Small intestine (tissue), 7 donors: ENCODE measurements at regions not wholly inside any gene's neighbourhood (a gene's known extent, or its start where the extent isn't known, plus 50 kb on each side); places are given as distances from the start of the nearest gene placed in this dataset.

ENCODE experiments used
- DNase-seq, 2 donors: peaks; one replicate each; pipeline versions ENCODE4 v3.0.0 to v3.0.0-alpha.2; 2013
- FAIRE-seq: peaks from 2 replicates; lab custom pipeline; 2012; peaks lifted over from hg19 to GRCh38; lab: Jason Lieb, UNC
- H3K27ac ChIP-seq, 3 donors: one replicate each; pipeline ENCODE4 v1.5.1; 2013; ENCODE audit warnings: low read length in 2 of 3, mild to moderate bottlenecking in 2 of 3, control low read depth in 1 of 3, inconsistent platforms in 1 of 3, low read depth in 1 of 3, moderate library complexity in 1 of 3
- H3K27me3 ChIP-seq, 3 donors: one replicate each; pipeline ENCODE4 v1.6.1; 2013; ENCODE audit warnings: low read length in 3 of 3, inconsistent platforms in 1 of 3; ENCODE audit not compliant: control insufficient read depth in 3 of 3, insufficient read depth in 3 of 3
- H3K36me3 ChIP-seq, 3 donors: one replicate each; pipeline ENCODE4 v1.6.1; 2013; ENCODE audit warnings: low read length in 3 of 3, inconsistent platforms in 1 of 3, low read depth in 1 of 3, mild to moderate bottlenecking in 1 of 3, moderate library complexity in 1 of 3; ENCODE audit not compliant: control insufficient read depth in 3 of 3, insufficient read depth in 2 of 3
- H3K4me1 ChIP-seq, 3 donors: one replicate each; pipeline ENCODE4 v1.6.1; 2013; ENCODE audit warnings: low read length in 2 of 3, inconsistent platforms in 1 of 3, low read depth in 1 of 3, mild to moderate bottlenecking in 1 of 3, moderate library complexity in 1 of 3; ENCODE audit not compliant: control insufficient read depth in 3 of 3, insufficient read depth in 2 of 3
- H3K4me3 ChIP-seq, 3 donors: one replicate each; pipeline ENCODE4 v1.5.1; 2013; ENCODE audit warnings: low read length in 3 of 3, control low read depth in 1 of 3, inconsistent platforms in 1 of 3, low read depth in 1 of 3, mild to moderate bottlenecking in 1 of 3, moderate library complexity in 1 of 3
- H3K9me3 ChIP-seq, 2 donors: one replicate each; pipeline ENCODE4 v1.6.1; 2013; ENCODE audit warnings: low read depth in 1 of 2, low read length in 1 of 2; ENCODE audit not compliant: control insufficient read depth in 2 of 2, insufficient read depth in 1 of 2
- WGBS, 3 donors: extraction: QIAGEN DNeasy Blood & Tissue Kit; methylation state at CpG; one replicate each; pipeline ENCODE4 v1.1.7; 2013; 5-methylcytosine and 5-hydroxymethylcytosine counted together
- donor health status: healthy with polysubstance abuse.
- donor health status: control.
- donor health status: control.
- donor health status: Bipolar disorder and iron deficiency.
- donor health status: healthy.

GRCh38 chr16:63735456-63735855, 1386.4 kb downstream of the CDH11 start:
- FAIRE-seq, result no peak
- no peak overlapping the region for H3K4me3 ChIP-seq

DNA sequence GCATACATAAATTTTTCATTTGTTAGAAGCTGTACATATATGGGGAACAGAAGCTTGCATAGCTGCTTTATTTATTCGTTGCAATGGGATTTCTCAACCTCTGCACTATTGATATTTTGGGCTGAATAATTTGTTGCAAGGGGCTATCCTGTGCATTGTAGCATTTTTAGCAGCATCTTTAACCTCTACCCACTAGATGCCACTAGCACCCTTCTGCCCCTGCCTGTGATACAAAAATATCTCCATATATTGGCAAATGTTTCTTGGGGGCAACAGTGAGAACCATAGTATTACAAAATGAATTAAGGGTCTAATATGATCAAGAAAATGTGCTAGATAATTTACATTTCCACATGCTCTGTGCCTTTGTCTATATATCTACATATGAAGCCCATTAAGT, 1401.0 kb downstream of the CDH11 start:
- DNase-seq, result no peak
- Histone ChIP-seq H3K27ac (no peak overlapping the region), H3K36me3 (no peaks in the 10 kb centered on the region), H3K27me3 (no peaks in the 10 kb centered on the region), H3K4me3 (no peak overlapping the region), H3K4me1 (no peaks in the 10 kb centered on the region), H3K9me3 (no peaks in the 10 kb centered on the region)
- WGBS, 3 donors, result 52 to 64% (median 52%) methylated on average over 1 of the region's 1 CpG
- no peak for FAIRE-seq

More at GRCh38 chr16:63735456-63735855, 1386.4 kb downstream of the CDH11 start:
- Histone ChIP-seq H3K4me1 (no peaks in the 10 kb centered on the region), H3K27ac (no peak overlapping the region), H3K9me3 (no peaks in the 10 kb centered on the region), H3K36me3 (no peaks in the 10 kb centered on the region), H3K27me3 (no peaks in the 10 kb centered on the region)
- 53 to 72% (median 65%) methylated on average over 1 of the region's 1 CpG for WGBS, 3 donors
- peak in 1 of 2 donors; percentile 10 for DNase-seq

- DNase-seq (peak; percentile 46 to 91), FAIRE-seq (no peak)
- WGBS, 3 donors, result 20 to 71% (median 42%) methylated on average over 10 of the region's 10 CpGs
- Histone ChIP-seq H3K9me3 (no peaks in the 10 kb centered on the region), H3K27me3 (no peaks in the 10 kb centered on the region), H3K36me3 (no peaks in the 10 kb centered on the region), H3K4me1 (no peaks in the 10 kb centered on the region), H3K27ac (no peak overlapping the region), H3K4me3 (no peak overlapping the region)
These were observed 1401.9 kb downstream of the CDH11 start for GRCh38 chr16:63719926-63720325.

DNA sequence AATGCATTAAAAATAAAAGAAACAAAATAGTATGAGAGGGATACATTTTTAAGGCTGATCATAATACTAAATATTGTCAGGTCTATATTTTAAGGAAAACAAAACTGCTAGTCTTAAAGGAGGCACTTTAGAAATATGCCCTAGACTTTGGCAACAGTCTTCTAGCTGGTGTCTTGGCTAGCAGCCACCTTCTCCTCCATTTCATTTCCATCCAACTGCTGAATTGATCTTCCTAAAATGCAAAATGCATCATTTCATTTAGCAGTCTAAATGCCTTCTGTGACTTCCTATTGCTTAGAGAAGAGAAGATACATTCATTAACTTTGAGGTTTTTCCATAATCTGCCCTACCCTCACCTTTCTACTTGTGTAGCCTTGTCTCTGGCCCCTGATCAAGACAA, 1404.1 kb downstream of the CDH11 start:
- Histone ChIP-seq H3K36me3 (no peaks in the 10 kb centered on the region), H3K27ac (no peak overlapping the region), H3K9me3 (no peaks in the 10 kb centered on the region), H3K27me3 (no peaks in the 10 kb centered on the region), H3K4me3 (no peak overlapping the region), H3K4me1 (no peaks in the 10 kb centered on the region)
- no peak for DNase-seq
- FAIRE-seq, result no peak

DNA sequence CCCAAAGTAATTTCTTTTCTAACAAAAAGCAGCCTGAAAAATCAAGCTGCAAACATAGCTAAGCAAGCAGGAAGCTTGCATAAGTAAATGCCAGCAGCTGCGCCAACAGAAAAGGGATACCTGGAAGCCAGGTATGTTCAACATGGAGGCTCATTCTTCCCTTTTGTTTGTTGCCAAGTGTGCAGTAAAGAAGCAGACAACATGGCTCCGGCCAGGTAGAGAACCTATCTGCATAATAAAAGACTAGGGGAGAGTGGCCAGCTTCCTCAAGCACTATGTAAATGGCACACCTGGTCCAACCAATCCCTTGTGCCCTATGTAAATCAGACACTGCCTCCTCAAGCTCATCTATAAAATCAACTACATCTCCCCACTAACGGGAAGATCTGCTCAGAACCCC, 1407.0 kb downstream of the CDH11 start:
- FAIRE-seq (no peak), DNase-seq (no peak)
- no peaks in the 10 kb centered on the region for H3K27me3 ChIP-seq
- no peaks in the 10 kb centered on the region for H3K4me1 ChIP-seq
- H3K27ac ChIP-seq, result no peak overlapping the region
- 76 to 87% (median 80%) methylated on average over 3 of the region's 3 CpGs for WGBS, 3 donors
- H3K36me3 ChIP-seq, result no peaks in the 10 kb centered on the region
- H3K4me3 ChIP-seq, result no peak overlapping the region
- H3K9me3 ChIP-seq, result no peaks in the 10 kb centered on the region

- WGBS, 3 donors, result 85 to 96% (median 95%) methylated on average over 1 of the region's 1 CpG
- H3K4me1 ChIP-seq, result no peaks in the 10 kb centered on the region
- H3K36me3 ChIP-seq, result no peaks in the 10 kb centered on the region
- H3K27ac ChIP-seq, result no peak overlapping the region
- FAIRE-seq, result no peak
- H3K27me3 ChIP-seq, result no peaks in the 10 kb centered on the region
- H3K4me3 ChIP-seq, result no peak overlapping the region
- H3K9me3 ChIP-seq, result no peaks in the 10 kb centered on the region
- no peak for DNase-seq
These were observed 1409.1 kb downstream of the CDH11 start for GRCh38 chr16:63712725-63713124.

DNA sequence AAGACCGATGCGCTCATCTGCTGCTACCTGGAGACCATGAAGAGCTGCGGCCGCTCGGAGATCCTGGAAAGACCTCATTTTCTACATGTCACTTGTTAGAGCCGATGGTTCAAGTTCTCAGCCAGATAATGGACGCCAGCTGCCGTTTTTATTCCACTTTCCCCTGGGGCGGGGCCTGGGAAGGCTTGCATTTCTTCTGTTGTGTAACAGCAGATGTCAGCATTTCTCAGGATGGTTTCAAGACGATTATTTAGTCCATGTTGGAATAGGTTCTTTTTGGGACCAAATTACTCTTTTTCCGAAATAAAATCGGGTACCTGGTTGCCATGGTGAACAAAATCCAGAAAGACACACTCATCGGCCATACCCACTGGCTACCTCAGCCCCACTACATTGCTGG, 1418.3 kb downstream of the CDH11 start:
- no peaks in the 10 kb centered on the region for H3K36me3 ChIP-seq
- H3K9me3 ChIP-seq, result no peaks in the 10 kb centered on the region
- no peaks in the 10 kb centered on the region for H3K27me3 ChIP-seq
- H3K4me3 ChIP-seq, result no peak overlapping the region
- H3K4me1 ChIP-seq, result no peaks in the 10 kb centered on the region
- DNase-seq, result peak in 1 of 2 donors; percentile 34
- 45 to 84% (median 56%) methylated on average over 13 of the region's 13 CpGs for WGBS, 3 donors
- no peak overlapping the region for H3K27ac ChIP-seq
- FAIRE-seq, result no peak

DNA sequence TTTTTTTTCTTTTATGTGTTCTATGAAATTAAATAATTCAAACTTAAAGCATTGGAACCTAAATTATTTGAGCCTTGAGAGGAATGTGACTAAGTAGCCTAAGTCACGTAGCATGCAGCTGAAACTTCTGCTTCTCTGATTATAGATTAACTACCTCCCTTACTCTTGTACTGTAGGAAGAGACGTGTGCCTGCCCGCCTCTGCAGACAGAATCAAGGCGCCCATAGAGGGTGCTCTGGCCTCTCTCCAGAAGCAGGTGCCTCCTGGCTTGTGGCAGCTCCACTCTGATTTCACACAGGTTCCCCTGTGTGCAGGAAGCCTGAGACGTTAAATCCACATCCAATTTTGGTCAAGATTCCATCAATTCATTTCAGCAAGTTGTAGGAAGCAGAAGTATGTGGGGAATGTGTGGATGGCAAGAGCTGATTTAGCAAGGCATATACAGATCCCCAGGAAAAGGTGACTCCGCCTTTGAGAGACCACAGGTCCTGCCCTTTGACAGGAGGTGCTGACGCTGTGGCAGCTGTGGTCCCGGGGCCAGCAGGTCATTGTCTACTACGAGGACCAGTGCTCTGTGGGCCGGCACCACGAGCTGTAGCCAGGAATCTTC, 1418.8 kb downstream of the CDH11 start:
- Histone ChIP-seq H3K4me3 (no peak overlapping the region), H3K4me1 (no peaks in the 10 kb centered on the region), H3K9me3 (no peaks in the 10 kb centered on the region), H3K36me3 (no peaks in the 10 kb centered on the region), H3K27ac (no peak overlapping the region), H3K27me3 (no peaks in the 10 kb centered on the region)
- DNase-seq (peak; percentile 50 to 77), FAIRE-seq (no peak)
- WGBS, 3 donors, result 17 to 54% (median 28%) methylated on average over 11 of the region's 11 CpGs

- H3K4me1 ChIP-seq, result no peaks in the 10 kb centered on the region
These were observed 1424.1 kb downstream of the CDH11 start for GRCh38 chr16:63697736-63698135.

More at GRCh38 chr16:63697736-63698135, 1424.1 kb downstream of the CDH11 start:
- Histone ChIP-seq H3K27me3 (no peaks in the 10 kb centered on the region), H3K36me3 (no peaks in the 10 kb centered on the region), H3K4me3 (no peak overlapping the region), H3K27ac (no peak overlapping the region), H3K9me3 (no peaks in the 10 kb centered on the region)
- no peak for FAIRE-seq
- DNase-seq, result no peak
- WGBS, 3 donors, result 0 to 25% (median 12%) methylated on average over 1 of the region's 1 CpG
